Small intestine (tissue), 7 donors: ENCODE measurements at regions not wholly inside any gene's neighbourhood (a gene's known extent, or its start where the extent isn't known, plus 50 kb on each side); places are given as distances from the start of the nearest gene placed in this dataset.

ENCODE experiments used
- DNase-seq, 2 donors: peaks; one replicate each; pipeline versions ENCODE4 v3.0.0 to v3.0.0-alpha.2; 2013
- FAIRE-seq: peaks from 2 replicates; lab custom pipeline; 2012; peaks lifted over from hg19 to GRCh38; lab: Jason Lieb, UNC
- H3K27ac ChIP-seq, 3 donors: one replicate each; pipeline ENCODE4 v1.5.1; 2013; ENCODE audit warnings: low read length in 2 of 3, mild to moderate bottlenecking in 2 of 3, control low read depth in 1 of 3, inconsistent platforms in 1 of 3, low read depth in 1 of 3, moderate library complexity in 1 of 3
- H3K27me3 ChIP-seq, 3 donors: one replicate each; pipeline ENCODE4 v1.6.1; 2013; ENCODE audit warnings: low read length in 3 of 3, inconsistent platforms in 1 of 3; ENCODE audit not compliant: control insufficient read depth in 3 of 3, insufficient read depth in 3 of 3
- H3K36me3 ChIP-seq, 3 donors: one replicate each; pipeline ENCODE4 v1.6.1; 2013; ENCODE audit warnings: low read length in 3 of 3, inconsistent platforms in 1 of 3, low read depth in 1 of 3, mild to moderate bottlenecking in 1 of 3, moderate library complexity in 1 of 3; ENCODE audit not compliant: control insufficient read depth in 3 of 3, insufficient read depth in 2 of 3
- H3K4me1 ChIP-seq, 3 donors: one replicate each; pipeline ENCODE4 v1.6.1; 2013; ENCODE audit warnings: low read length in 2 of 3, inconsistent platforms in 1 of 3, low read depth in 1 of 3, mild to moderate bottlenecking in 1 of 3, moderate library complexity in 1 of 3; ENCODE audit not compliant: control insufficient read depth in 3 of 3, insufficient read depth in 2 of 3
- H3K4me3 ChIP-seq, 3 donors: one replicate each; pipeline ENCODE4 v1.5.1; 2013; ENCODE audit warnings: low read length in 3 of 3, control low read depth in 1 of 3, inconsistent platforms in 1 of 3, low read depth in 1 of 3, mild to moderate bottlenecking in 1 of 3, moderate library complexity in 1 of 3
- H3K9me3 ChIP-seq, 2 donors: one replicate each; pipeline ENCODE4 v1.6.1; 2013; ENCODE audit warnings: low read depth in 1 of 2, low read length in 1 of 2; ENCODE audit not compliant: control insufficient read depth in 2 of 2, insufficient read depth in 1 of 2
- WGBS, 3 donors: extraction: QIAGEN DNeasy Blood & Tissue Kit; methylation state at CpG; one replicate each; pipeline ENCODE4 v1.1.7; 2013; 5-methylcytosine and 5-hydroxymethylcytosine counted together
- donor health status: healthy with polysubstance abuse.
- donor health status: control.
- donor health status: control.
- donor health status: Bipolar disorder and iron deficiency.
- donor health status: healthy.

DNA sequence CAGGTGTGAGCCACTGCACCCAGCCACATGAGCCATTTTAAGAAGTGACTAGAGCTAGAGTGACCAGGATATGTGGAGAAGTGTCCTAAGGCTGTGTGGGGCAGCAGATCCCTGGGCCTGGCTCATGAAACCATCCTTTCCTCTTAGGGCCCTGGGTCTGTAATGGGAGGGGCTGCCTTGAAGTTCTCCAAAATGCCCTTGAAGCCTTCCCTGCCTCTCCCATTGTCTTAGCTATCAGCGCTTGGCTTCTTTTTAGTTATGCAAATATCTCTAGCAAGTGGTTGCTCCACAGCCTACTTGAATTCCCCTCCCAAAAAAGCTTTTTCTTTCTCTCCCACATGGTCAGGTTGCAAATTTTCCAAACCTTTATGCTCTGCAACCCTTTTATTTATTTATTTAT lies 112.4 kb upstream of the SPATA16 start:
- no peak for DNase-seq
- no peak overlapping the region for H3K27ac ChIP-seq
- 87 to 96% (median 94%) methylated on average over 1 of the region's 1 CpG for WGBS, 3 donors
- no peaks in the 10 kb centered on the region for H3K27me3 ChIP-seq
- no peaks in the 10 kb centered on the region for H3K4me1 ChIP-seq
- no peak overlapping the region for H3K4me3 ChIP-seq
- FAIRE-seq, result no peak
- no peaks in the 10 kb centered on the region for H3K36me3 ChIP-seq
- H3K9me3 ChIP-seq, result peaks cover 0 to 4% of the 10 kb centered on the region in 2 donors

DNA sequence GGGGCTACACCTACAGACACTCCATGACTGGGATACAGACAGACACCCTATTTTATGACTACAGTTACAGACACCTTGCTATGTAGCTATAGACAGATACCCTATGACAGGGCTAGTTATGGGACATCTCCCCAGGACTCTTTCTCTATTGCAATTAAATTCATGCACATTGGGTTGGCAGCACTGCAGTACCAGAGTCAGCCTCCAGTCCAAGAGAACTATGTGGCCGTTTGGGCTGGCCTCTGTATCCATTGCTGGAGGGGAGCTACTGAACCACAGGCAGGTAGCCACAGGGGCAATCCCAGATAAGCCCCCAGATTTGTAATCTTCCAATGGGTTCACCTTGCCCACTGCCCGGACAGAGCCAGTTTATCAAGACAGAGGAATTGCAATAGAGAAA lies 108.4 kb upstream of the SPATA16 start:
- Histone ChIP-seq H3K27me3 (no peaks in the 10 kb centered on the region), H3K4me3 (no peak overlapping the region), H3K36me3 (no peaks in the 10 kb centered on the region), H3K4me1 (no peaks in the 10 kb centered on the region), H3K27ac (no peak overlapping the region), H3K9me3 (peaks cover 0 to 4% of the 10 kb centered on the region in 2 donors)
- no peak for DNase-seq
- no peak for FAIRE-seq
- 72 to 85% (median 82%) methylated on average over 2 of the region's 2 CpGs for WGBS, 3 donors

DNA sequence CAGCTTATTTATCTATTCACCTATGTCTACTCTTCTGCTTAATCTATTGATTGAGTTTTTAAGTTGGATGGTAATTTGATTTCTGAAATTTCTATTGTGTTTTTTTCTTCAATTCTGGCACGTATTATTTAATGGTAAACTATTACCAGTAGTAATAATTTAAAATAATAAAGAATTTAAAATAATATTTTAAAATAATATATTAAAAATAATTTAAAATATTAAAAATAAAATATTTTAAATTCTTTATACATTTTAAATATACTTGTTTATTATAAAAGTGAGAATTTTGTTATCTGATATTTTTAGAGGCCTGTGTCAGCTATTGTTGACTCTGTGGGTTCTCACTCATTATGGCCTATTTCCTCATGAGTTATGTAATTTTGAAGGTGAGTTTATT lies 100.7 kb upstream of the SPATA16 start:
- WGBS, 3 donors, result 83 to 86% (median 84%) methylated on average over 1 of the region's 1 CpG
- Histone ChIP-seq H3K36me3 (no peaks in the 10 kb centered on the region), H3K27me3 (no peaks in the 10 kb centered on the region), H3K4me3 (no peak overlapping the region), H3K4me1 (no peaks in the 10 kb centered on the region), H3K9me3 (no peaks in the 10 kb centered on the region), H3K27ac (no peak overlapping the region)
- FAIRE-seq (peak; percentile 83), DNase-seq (no peak)

DNA sequence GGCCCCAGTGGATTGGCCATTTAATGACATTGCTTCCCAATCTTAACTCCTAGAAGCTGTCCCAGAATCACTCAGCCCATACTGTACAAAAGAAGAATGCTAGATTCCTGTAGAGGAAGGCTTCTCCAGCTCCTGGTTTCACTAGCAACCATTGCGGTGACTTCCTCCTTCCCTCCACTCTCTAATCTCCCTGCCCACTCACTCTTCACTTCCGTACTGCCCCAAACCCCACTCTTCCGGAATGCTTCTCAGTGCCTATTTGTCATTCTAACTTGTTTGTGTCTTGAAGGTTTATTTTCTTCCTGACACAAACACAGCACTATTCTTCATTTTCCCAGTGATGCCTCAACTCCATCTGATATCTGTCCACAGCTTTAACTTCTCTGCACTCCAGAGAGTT lies 97.1 kb upstream of the SPATA16 start:
- Histone ChIP-seq H3K27ac (no peak overlapping the region), H3K27me3 (no peaks in the 10 kb centered on the region), H3K36me3 (no peaks in the 10 kb centered on the region), H3K4me3 (no peak overlapping the region), H3K9me3 (no peaks in the 10 kb centered on the region), H3K4me1 (no peaks in the 10 kb centered on the region)
- DNase-seq, result no peak
- 68 to 88% (median 70%) methylated on average over 3 of the region's 3 CpGs for WGBS, 3 donors
- FAIRE-seq, result no peak

DNA sequence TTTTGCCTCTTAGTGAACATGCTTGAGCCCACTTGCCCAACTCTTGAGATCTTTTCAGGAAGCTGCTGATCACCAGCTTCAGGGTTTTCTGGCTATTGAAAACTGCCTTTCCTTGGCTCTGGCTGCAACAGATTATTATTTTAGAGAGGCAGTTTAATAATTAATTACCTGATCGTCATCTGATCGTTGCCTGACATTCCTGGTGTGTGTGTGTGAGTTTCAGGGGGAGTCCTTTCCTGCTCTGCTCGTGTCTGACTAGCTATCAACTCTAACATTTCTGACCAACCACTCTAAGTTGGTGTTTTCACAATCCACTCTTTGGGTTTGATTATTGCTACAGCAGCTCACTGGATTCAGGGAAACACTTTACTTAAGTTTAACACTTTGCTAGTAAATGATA lies 84.3 kb upstream of the SPATA16 start:
- no peaks in the 10 kb centered on the region for H3K27me3 ChIP-seq
- no peak for DNase-seq
- no peaks in the 10 kb centered on the region for H3K36me3 ChIP-seq
- H3K9me3 ChIP-seq, result peaks cover 0 to 3% of the 10 kb centered on the region in 2 donors
- H3K27ac ChIP-seq, result no peak overlapping the region
- no peak for FAIRE-seq
- H3K4me3 ChIP-seq, result no peak overlapping the region
- H3K4me1 ChIP-seq, result no peaks in the 10 kb centered on the region
- 8 to 57% (median 19%) methylated on average over 3 of the region's 3 CpGs for WGBS, 3 donors

DNA sequence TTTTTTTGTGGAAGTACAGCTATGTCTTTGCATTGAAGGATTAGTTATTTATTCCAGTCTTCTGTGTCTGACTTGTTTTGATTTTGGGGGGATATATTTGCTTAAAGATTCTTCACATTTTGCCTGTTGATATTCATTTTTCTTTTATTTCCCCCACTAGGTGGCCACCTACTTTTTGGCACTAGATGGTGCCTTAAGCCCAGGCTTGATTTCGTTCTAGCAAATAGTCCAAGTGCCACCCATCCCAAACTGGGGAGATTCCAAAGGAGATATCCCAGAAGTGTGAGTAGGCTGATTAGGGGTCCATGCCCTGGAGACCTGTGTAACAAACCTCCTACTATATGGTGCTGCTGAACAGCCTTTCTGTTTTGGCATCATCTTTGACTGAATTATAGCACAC lies 80.0 kb upstream of the SPATA16 start:
- DNase-seq (no peak), FAIRE-seq (no peak)
- no peak overlapping the region for H3K27ac ChIP-seq
- H3K27me3 ChIP-seq, result no peaks in the 10 kb centered on the region
- peaks cover 0 to 7% of the 10 kb centered on the region in 2 donors for H3K9me3 ChIP-seq
- H3K36me3 ChIP-seq, result no peaks in the 10 kb centered on the region
- no peak overlapping the region for H3K4me3 ChIP-seq
- no peaks in the 10 kb centered on the region for H3K4me1 ChIP-seq
- WGBS, 3 donors, result 38 to 47% (median 43%) methylated on average over 1 of the region's 1 CpG

DNA sequence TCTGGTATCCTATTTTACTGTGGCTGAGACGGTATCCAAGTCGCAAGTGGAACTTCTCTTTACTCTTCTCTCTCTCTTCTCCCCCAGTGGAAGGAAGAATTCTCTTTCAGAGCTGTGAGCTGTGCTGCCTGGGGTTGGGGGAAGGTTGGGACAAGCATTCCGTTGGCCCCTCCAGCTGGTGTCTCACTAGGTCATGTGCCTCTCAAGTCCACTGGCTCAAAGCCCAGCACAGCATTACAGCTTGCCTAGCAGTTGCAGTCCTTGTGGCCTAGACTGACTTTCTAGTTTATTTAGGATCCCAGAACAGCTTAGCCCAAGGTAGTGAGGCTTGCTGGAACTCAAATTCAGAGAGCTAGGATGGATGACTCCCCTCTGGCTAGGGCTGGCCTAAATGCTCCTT lies 76.1 kb upstream of the SPATA16 start:
- no peaks in the 10 kb centered on the region for H3K36me3 ChIP-seq
- no peak overlapping the region for H3K4me3 ChIP-seq
- no peak overlapping the region for H3K27ac ChIP-seq
- 76 to 86% (median 86%) methylated on average over 3 of the region's 3 CpGs for WGBS, 3 donors
- H3K27me3 ChIP-seq, result no peaks in the 10 kb centered on the region
- peaks cover 0 to 3% of the 10 kb centered on the region in 2 donors for H3K9me3 ChIP-seq
- DNase-seq, result no peak
- no peaks in the 10 kb centered on the region for H3K4me1 ChIP-seq
- FAIRE-seq, result no peak

DNA sequence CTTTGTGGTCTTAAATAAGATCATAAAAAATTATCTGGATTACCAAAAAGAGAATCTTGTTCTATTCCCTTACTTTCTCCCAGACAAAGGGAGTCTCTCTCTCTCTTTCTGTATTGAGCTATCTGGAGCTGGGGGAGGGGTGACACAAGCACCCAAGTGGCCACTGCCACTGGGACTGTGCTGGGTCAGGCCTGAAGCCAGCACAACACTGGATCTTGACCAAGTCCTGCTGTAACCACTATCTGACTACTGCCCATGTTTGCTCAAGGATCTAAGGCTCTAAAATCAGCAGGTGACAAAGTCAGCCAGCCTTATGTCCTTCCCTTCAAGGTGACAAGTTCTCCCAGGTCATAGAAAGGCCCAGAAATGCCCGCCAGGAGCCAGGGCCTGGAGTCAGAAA lies 75.0 kb upstream of the SPATA16 start:
- peaks cover 0 to 3% of the 10 kb centered on the region in 2 donors for H3K9me3 ChIP-seq
- H3K4me3 ChIP-seq, result no peak overlapping the region
- no peaks in the 10 kb centered on the region for H3K36me3 ChIP-seq
- FAIRE-seq (no peak), DNase-seq (no peak)
- WGBS, 3 donors, result 55 to 79% (median 61%) methylated on average over 1 of the region's 1 CpG
- H3K27ac ChIP-seq, result no peak overlapping the region
- no peaks in the 10 kb centered on the region for H3K4me1 ChIP-seq
- H3K27me3 ChIP-seq, result no peaks in the 10 kb centered on the region

DNA sequence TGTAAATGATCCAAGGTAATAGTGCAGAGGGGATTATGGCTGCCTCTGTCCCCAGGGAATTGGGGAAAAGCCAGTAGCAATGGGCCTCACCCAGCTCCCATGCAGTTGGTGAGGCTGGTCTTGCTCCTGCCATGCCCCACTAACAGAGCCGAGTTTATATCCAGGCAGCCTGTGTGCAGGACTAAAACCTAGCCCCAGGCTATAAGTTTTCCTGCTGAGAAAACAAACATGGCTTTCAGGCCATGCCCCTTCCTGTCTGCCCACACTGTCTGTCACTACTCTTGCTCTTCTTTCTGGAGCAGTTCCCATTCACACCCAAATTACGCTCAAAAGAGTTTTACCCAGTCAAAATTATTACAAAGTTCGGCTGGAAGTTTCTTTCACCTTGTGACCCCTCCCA lies 73.5 kb upstream of the SPATA16 start:
- WGBS, 3 donors, result 66 to 80% (median 69%) methylated on average over 3 of the region's 3 CpGs
- DNase-seq, result no peak
- no peaks in the 10 kb centered on the region for H3K36me3 ChIP-seq

More for the DNA sequence above, 73.5 kb upstream of the SPATA16 start:
- no peak overlapping the region for H3K4me3 ChIP-seq
- no peaks in the 10 kb centered on the region for H3K4me1 ChIP-seq
- no peak overlapping the region for H3K27ac ChIP-seq
- FAIRE-seq, result no peak
- H3K27me3 ChIP-seq, result no peaks in the 10 kb centered on the region
- peaks cover 0 to 3% of the 10 kb centered on the region in 2 donors for H3K9me3 ChIP-seq
